Stimulated activated CD4-positive, alpha-beta T cell treated with anti-CD3 and anti-CD28 coated beads, Interleukin-2, amount 100 ng/mL, for 48 hours (primary cell): ENCODE measurements at regions not wholly inside any gene's neighbourhood (a gene's known extent, or its start where the extent isn't known, plus 50 kb on each side); places are given as distances from the start of the nearest gene placed in this dataset.

Experiments used
- DNase-seq, 2 donors: peaks; one replicate each; pipeline ENCODE4 v3.0.0-alpha.2; 2020

GRCh38 chr18:2409906-2410305 is 161.4 kb downstream of the METTL4 start:
- DNase-seq: no peak

DNA sequence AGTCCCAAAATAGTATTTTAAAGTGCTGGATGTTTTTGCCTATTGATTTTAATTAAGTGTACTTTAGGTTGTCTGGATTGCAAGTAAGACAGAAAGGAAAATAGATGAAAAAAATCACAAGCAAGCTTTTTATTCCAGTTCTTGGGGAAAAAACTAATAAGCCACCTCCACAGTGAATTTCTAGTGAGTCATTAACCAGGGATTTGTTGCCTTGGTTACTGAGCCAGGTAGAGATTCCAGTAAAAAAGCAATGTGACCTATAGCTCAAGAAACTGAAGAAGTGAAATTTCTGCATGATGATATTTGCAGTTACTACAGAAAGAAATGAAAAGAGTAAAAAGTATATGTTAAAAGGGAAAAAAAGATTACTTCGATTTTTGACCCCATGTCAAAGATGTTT is 160.6 kb downstream of the METTL4 start:
- no peak for DNase-seq

- no peak for DNase-seq
Observed at GRCh38 chr18:2411381-2411960, 159.8 kb downstream of the METTL4 start.

- no peak for DNase-seq
Observed at GRCh38 chr18:2412281-2412680, 159.0 kb downstream of the METTL4 start.

DNA sequence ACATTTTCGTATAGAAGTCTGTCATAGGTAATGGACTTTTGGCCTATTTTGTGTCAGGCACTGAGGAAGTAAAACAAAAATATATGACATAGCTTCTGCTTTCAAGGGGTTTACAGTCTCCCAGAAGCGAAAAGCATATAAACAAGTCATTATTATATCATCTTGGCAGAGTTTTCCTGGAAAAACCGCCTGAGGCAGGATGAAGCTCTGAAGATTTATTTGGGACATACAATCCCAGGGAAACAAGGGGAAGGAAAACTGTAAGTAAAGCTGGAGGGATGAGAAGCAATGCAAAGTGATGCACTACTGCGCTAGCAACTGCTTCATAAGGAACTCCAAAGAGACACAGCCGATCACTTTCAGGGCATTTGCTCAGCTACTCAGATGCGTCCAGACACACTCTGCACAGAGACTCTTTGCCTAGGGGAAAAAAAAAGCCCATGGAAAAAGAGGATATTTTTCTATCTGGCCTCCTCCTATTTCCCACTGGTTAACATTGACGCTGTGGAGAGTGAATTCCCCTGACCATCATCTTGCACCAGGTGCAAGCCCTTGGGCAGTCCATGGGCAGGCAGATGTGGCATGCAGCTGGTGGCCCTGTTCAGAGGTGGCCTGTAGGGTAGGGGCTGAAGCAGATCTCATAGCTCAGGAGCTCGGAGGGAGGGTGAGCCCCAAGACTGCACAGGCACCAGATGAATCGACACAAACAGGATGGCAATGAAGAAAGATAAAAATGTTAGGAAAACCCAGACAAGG is 158.1 kb downstream of the METTL4 start:
- no peak for DNase-seq

GRCh38 chr18:2414235-2414634 is 157.1 kb downstream of the METTL4 start:
- DNase-seq: no peak

DNA sequence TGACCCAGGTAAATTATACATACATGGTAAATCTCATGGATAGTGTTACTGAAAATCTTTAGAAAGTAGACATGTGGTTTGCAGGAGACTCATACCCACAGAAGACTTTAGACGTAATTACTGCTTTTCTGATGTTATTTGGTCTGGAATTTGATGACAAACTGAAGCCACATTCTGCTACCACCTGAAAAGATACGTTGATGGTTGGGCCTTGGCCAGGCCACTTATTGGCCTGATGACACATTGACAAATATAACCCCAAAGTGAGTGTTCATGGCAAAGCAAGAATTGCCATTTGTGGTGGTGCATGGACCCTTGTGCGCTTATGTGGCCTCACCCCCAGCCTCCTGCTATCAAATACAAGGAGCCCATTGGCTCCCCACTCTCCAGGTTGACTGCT is 155.6 kb downstream of the METTL4 start:
- no peak for DNase-seq

DNA sequence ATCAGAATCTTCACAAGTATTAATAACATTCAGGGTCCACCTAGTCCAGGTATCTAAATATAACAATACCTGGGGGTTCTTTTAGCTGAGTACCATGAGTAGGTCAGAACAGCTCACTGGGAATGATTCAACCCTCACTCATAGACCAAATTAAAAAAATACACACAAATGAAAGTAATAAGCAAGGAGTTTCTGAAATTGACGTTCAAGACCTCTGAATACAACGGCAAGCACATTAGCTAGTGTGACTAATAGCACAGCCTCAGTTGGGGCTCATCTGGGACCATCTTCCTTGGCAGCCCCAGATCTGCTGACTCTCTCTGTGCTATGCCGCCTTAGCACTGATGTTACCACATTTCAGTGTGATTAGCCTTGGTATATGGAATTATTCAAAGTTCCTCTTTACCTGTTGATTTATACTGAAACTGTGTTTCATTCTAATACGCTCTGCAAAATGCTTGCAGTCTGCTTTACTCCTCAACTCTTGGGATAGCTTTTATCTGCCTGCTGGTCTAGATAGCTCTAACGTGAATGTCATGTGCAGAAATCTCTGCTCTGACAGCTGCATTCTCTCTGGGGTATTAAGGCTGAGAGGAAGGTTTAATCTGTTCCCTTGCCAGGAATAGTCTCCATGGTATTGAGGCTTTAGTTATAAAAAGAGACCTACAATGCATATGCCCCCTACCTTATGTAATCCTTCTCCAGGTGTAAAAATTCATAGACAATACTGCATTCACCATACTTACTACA is 153.3 kb downstream of the METTL4 start:
- no peak for DNase-seq

- DNase-seq: no peak
Observed at GRCh38 chr18:2420367-2420766, 150.9 kb downstream of the METTL4 start.

GRCh38 chr18:2423761-2424160 is 147.5 kb downstream of the METTL4 start:
- no peak for DNase-seq

GRCh38 chr18:2424420-2424819 is 146.9 kb downstream of the METTL4 start:
- DNase-seq: no peak

GRCh38 chr18:2425426-2426317 is 145.6 kb downstream of the METTL4 start:
- no peak for DNase-seq

DNA sequence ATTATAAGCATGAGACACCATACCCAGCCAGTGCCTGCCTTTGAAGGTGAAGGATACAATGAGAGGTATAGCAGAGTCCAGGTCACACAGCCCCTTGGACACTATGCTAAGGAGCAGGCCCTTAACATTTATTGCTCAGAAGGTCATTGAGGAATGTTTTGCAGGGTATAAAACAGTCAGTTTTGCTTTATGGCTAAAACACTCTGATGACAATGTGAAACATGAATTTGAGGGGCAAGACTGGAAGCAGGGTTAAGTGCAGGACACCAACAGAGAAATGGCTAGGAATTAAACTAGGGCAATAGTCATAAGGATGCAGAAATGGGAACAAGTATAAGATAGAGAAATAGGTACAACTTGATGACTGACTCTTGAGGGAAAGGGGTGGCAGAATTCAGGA is 141.1 kb downstream of the METTL4 start:
- DNase-seq: no peak

- no peak for DNase-seq
Observed at GRCh38 chr18:2431806-2432205, 139.5 kb downstream of the METTL4 start.

DNA sequence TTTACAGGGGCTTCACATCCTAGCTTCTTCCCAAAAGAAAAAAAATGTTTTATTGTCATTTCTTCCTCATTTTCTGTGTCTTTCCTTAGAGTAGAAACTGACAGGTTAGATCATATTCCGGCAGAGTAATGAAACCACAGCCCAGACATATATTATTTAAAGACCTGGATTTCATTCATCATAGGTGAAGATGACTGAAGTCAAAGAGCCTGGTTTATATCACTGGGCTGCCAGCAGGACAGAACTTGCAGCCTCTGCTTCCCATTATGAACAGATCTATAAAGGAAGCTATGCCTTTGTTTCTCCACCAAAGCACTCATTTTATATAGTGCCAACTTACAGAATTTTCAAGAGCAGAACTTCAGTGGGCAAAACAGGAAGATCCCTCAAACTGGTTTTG is 137.9 kb downstream of the METTL4 start:
- no peak for DNase-seq

DNA sequence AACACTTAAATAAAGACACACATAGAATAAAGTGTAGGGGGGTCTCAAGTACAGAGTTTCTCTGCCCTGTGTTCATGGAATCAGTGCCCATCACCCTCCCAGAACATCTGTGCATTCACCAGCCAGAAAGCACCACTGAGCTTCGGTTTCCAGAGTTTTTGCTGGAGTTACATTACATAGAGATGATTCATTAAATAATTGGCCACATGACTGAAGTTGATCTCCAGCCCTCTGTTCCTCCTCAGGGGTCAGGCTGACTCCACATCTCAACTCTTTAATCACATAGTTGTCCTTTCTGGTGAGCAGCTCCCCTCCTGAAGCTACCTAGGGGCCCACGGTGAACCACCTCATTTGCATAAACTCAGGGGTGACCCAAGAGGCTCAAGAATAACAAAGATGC is 129.8 kb downstream of the METTL4 start:
- no peak for DNase-seq

DNA sequence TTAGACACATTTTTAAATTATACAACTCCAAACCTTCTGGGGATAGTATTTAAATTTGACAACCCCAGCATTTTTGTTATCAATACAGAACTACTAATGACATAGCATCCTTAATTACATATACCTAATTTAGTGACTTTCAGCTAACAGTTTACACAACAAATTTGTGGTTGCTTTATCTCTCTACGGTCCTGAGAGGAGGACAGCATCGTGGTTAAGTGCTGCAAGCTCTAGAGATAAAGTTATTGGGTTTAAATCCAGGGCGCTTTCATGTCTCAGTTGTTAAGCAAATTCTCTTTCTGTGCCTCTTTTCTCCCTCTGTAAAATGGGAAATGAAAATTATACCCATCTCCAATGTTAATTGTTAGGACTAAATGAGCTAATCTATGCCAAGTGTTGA is 129.3 kb downstream of the METTL4 start:
- no peak for DNase-seq

- no peak for DNase-seq
Observed at GRCh38 chr18:2442726-2443275, 128.5 kb downstream of the METTL4 start.

DNA sequence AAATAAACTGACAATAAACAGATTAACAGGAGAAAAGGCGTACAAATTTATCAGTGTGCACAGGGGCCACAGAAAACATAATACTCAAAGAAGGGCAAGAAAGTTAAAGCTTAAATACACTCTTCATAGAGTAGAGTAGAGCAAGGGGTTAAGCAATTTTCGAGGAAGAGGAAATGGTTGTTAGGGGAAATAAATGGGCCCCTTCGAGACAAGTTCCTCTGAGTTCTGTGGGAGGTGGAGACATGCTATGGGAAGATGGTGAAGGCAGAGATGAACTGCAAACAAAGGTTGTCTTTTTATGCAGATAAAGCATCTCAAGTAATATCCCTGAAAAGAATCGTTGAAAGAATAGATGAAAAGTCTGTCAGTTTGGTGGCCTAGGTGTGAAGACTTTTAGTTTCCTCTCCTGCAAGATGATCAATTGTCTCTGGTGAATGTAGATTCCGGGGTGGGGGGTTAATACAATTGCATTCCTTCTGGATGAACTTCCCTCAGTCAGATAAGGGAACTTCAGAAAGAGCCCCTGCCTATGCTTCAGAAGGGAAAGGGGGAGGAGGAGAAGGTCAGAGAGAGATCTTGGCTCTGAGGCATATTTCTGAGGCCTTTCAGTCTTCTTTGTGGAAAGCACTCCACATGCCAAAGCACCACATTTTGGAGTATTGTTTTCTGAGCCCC is 127.0 kb downstream of the METTL4 start:
- DNase-seq: no peak

DNA sequence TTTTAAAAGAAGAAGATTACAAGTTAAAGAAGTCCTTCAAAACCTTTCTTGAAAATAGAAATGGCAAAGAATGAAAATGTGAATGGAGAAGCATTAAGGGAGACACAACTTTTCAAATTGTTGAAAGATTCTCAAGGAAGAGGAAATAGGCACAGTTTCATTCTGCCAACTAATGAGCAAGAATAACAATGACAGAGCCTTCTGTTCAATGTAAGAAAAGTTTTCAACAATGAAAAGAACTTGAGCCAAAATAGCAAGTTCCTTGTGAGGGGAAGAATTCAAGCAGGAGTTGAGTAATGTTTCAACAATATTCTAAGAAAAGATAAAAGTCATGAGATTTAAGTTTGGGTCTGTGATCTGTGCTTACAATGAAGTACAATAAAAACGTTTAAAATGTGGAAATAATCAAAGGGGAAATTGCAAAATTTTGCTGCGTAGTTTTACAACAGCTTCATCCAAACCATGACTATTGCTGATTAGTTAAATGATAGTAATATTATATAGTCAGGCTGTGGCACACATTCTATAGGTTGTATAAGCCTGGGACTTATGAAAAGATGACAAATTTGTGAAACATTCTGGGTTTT is 122.6 kb downstream of the METTL4 start:
- DNase-seq: no peak

- no peak for DNase-seq
Observed at GRCh38 chr18:2451556-2451955, 119.7 kb downstream of the METTL4 start.

DNA sequence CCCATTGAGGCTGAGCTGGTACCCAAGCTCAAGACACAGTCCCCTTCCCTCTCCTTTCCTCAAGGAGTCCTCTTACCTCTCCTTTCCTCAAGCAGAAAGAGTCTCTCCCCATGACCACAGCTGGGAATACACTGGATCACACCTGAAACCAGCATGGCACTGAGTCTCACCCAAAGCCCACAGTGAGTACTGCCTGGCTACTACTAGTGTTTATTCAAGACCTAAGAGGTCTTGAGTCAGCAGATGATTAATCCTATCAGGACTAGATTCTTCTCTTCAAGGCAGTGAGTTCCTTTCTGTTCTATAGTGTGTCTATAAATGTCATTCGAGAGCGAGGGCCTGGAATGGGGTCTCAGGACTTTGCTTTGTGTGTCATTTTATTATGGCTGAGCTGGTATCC is 111.4 kb downstream of the METTL4 start:
- DNase-seq: no peak
